ENCODE measurements at regions not wholly inside any gene's neighbourhood (a gene's known extent, or its start where the extent isn't known, plus 50 kb on each side); places are given as distances from the start of the nearest gene placed in this dataset.

DNA sequence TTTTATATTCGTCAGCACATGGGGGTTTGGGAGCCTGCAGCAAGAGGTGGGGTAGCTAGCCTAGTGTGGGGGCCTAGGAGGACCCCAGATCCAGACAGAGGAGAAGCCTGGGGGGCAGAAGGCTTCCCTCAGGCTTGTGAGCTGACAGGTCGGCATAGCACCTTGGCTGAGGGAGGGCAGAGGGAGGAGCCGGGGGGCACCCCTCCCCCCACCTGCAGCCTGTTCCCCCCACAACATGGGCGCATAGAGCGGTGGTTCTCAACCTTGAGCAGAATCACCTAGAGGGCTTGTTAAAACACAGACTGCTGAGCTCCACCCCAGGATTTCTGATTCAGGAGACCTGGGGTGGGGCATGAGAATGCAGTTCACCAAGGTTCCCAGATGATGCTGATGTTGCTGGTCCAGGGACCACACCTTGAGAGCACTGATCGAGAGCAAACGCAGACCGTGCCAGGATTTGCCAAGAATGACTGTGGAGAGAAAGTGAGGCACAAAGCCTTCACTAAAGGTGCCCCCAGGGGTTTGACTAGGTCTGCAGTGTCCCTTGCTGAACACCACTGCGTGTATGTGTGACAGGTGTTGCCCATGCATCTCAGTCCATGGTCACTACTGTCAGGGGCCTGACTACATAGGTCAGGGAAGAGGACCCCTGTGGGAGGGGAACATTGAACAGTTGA lies 163.3 kb downstream of the MACROH2A1 start:
- H3K27ac ChIP-seq, result no peak overlapping the region
- TF ChIP-seq, protein P1, sequence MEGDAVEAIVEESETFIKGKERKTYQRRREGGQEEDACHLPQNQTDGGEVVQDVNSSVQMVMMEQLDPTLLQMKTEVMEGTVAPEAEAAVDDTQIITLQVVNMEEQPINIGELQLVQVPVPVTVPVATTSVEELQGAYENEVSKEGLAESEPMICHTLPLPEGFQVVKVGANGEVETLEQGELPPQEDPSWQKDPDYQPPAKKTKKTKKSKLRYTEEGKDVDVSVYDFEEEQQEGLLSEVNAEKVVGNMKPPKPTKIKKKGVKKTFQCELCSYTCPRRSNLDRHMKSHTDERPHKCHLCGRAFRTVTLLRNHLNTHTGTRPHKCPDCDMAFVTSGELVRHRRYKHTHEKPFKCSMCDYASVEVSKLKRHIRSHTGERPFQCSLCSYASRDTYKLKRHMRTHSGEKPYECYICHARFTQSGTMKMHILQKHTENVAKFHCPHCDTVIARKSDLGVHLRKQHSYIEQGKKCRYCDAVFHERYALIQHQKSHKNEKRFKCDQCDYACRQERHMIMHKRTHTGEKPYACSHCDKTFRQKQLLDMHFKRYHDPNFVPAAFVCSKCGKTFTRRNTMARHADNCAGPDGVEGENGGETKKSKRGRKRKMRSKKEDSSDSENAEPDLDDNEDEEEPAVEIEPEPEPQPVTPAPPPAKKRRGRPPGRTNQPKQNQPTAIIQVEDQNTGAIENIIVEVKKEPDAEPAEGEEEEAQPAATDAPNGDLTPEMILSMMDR (IDR thresholded peaks at IDR 0.05; ENCODE audit: low read depth, low read length, missing control alignments), result no peak
- no peak for DNase-seq
- no peaks in the 10 kb centered on the region for H3K36me3 ChIP-seq (replicated peaks)
- H3K27me3 ChIP-seq (replicated peaks), result no peaks in the 10 kb centered on the region
- H3K4me3 ChIP-seq (ENCODE audit: low read depth, low read length), result no peak overlapping the region
- in situ Hi-C loops (cut with HindIII; ENCODE audit: low pct_ligation_motif_present, low sequenced_read_pairs), result no loop called here

DNA sequence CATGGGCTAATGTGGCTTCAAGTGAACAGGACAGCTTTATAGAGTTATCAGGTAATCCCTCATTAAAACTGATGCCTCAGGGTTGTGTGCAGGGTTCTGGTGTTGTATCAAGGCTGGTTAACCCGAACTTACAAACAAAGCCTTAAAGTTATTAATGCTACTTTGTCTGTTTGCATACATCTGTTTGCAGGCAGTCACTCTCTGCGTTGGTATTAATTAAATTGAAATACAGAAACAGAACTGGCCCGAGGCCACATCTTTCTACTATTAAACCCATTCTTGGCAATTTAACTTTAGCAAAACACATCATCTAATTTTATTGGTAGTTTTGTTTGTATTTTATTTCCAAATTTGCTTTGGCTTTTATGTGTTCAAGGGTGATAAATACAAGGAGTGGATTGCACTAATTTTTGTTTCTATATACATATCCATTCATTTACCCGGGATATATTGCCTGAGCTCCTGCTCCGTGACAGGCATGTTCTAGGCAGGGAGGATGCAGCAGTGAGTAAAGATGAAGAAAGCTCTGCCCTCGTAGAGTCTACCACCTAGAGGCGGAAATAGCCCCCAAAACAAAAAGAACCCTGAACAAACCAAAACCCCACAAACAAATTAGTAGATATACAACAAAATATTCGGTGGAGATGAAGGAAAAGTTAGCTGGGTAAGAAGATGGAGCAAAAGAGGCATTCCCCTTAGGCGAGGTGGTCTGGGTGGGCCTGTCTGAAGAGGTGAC lies 164.2 kb downstream of the MACROH2A1 start:
- TF ChIP-seq, protein P1 (IDR thresholded peaks at IDR 0.05; ENCODE audit: low read depth, low read length, missing control alignments), result no peak
- in situ Hi-C loops (cut with HindIII; ENCODE audit: low pct_ligation_motif_present, low sequenced_read_pairs), result no loop called here
- no peak for DNase-seq
- no peaks in the 10 kb centered on the region for H3K27me3 ChIP-seq (replicated peaks)
- H3K27ac ChIP-seq, result no peak overlapping the region
- H3K36me3 ChIP-seq (replicated peaks), result no peaks in the 10 kb centered on the region
- H3K4me3 ChIP-seq (ENCODE audit: low read depth, low read length), result no peak overlapping the region

DNA sequence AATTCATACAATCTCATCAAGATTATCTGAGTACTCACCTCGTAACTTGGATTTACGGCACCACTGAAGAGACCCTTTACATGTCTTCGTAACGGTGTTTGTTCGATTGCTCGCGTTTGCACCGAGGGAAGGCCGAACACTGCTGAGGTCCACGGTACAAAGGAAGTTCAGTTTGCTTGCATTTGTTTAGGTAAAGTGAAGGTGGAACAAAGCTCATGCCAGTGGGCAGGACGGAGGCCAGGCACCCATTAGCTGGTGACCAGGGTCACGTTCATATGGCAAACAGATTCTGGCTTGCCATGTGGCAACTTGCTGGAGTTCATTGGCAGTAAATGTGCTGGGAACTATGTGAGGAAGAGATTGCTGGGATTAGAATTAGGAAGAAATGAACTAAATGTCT lies 164.8 kb downstream of the MACROH2A1 start:
- Histone ChIP-seq H3K36me3 (replicated peaks) (no peaks in the 10 kb centered on the region), H3K4me3 (ENCODE audit: low read depth, low read length) (no peak overlapping the region), H3K27me3 (replicated peaks) (no peaks in the 10 kb centered on the region), H3K27ac (no peak overlapping the region)
- TF ChIP-seq, protein P1 (IDR thresholded peaks at IDR 0.05; ENCODE audit: low read depth, low read length, missing control alignments), result no peak
- no peak for DNase-seq
- in situ Hi-C loops (cut with HindIII; ENCODE audit: low pct_ligation_motif_present, low sequenced_read_pairs), result no loop called here

DNA sequence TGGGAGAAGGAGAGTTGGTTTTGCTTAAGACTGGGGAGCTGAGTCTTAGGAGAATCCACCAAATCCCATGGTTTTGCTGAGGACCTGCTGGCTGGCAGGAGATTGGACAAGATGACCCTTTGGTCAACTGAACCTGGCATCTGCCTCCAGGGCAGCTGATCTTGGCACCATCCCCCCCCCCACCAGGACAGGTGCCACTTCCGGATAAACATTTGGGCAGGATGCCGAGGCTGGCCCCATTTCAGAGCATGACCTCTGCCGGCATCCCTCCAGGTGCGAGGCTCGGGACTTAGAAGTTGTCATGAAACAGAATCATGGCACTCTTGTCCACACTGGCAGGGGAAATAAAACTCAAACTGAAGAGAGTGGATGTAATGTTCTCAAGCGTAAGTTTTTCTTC lies 165.6 kb downstream of the MACROH2A1 start:
- in situ Hi-C loops (cut with HindIII; ENCODE audit: low pct_ligation_motif_present, low sequenced_read_pairs), result no loop called here
- Histone ChIP-seq H3K27ac (no peak overlapping the region), H3K36me3 (replicated peaks) (no peaks in the 10 kb centered on the region), H3K4me3 (ENCODE audit: low read depth, low read length) (no peak overlapping the region), H3K27me3 (replicated peaks) (no peaks in the 10 kb centered on the region)
- DNase-seq, result no peak
- TF ChIP-seq, protein P1 (IDR thresholded peaks at IDR 0.05; ENCODE audit: low read depth, low read length, missing control alignments), result no peak

DNA sequence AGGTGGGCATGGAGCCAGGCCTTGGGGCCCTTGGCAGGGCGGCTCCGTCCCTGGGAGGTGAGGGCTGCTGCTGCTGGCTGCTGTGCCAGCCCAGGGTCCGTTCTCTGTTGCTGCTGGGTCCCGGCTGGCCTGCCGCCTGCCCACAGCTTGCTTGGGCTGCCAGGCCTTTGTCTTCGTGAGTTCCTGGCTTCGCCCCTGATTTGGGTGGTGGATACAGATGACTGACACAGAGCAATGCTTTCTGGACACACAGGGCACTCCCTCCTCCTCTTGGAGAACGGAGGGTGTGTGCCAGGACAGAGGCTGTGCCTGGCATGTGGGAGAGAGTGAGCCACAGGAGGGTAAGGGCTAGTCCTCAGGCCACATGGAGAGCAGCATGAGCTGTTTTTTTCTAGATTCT lies 166.1 kb downstream of the MACROH2A1 start:
- in situ Hi-C loops (cut with HindIII; ENCODE audit: low pct_ligation_motif_present, low sequenced_read_pairs), result no loop called here
- TF ChIP-seq, protein P1 (IDR thresholded peaks at IDR 0.05; ENCODE audit: low read depth, low read length, missing control alignments), result no peak
- H3K27ac ChIP-seq, result no peak overlapping the region
- no peaks in the 10 kb centered on the region for H3K27me3 ChIP-seq (replicated peaks)
- H3K36me3 ChIP-seq (replicated peaks), result no peaks in the 10 kb centered on the region
- no peak for DNase-seq
- no peak overlapping the region for H3K4me3 ChIP-seq (ENCODE audit: low read depth, low read length)

All from brain microvascular endothelial cell (primary cell).